IPS DF 4.7 (cell line): ENCODE measurements at regions not wholly inside any gene's neighbourhood (a gene's known extent, or its start where the extent isn't known, plus 50 kb on each side); places are given as distances from the start of the nearest gene placed in this dataset.
"Not testable (repeated sequence)": the region's sequence is repeated elsewhere in the genome, so short reads cannot be mapped to it uniquely, and the experiment has no call there.

Experiments
- DNase-seq: peaks from one replicate; pipeline ENCODE4 v3.0.0-alpha.2; 2013; ENCODE audit warnings: low spot score; ENCODE audit errors: extremely low read depth

DNA sequence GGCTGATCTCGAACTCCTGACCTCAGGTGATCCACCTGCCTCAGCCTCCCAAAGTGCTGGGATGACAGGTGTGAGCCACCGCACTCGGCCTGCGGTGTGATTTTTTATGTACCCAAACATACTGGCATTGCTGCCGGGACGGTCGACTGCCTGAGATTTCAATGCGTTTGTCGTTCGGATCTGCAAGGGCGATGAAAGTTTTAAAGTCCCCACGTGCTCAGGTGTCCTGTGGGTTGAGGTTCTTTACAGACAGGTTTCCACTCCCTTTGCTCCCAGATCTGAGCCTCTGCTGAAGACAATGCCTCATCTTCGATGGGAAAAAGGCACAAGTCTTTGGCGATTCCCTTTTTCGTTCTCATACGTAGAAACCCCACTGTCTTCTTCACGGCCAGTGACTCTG is 78.1 kb upstream of the SHOX start:
- DNase-seq: no peak

DNA sequence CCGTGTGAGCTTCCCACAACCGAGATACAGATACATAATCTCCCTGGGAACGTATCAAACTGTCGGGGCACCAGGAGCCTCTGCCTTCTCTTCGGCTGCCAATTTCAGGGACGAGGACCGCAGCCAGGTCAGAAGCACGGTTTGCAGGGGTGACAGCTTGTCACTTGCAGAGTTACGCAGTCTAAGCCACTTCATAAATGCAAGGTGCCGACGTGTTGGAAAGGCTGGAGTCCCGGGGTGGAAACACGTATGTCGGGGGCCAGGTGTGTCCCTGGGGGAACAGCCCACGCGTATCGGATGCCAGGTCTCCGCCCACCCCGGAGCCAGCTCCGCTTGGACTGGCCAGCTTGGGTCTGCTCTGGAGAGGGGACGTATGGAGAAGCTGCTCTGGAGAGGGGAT is 76.3 kb upstream of the SHOX start:
- no peak for DNase-seq

- no peak for DNase-seq
Measured at GRCh38 chrX:555725-556666, 74.6 kb upstream of the SHOX start.

DNA sequence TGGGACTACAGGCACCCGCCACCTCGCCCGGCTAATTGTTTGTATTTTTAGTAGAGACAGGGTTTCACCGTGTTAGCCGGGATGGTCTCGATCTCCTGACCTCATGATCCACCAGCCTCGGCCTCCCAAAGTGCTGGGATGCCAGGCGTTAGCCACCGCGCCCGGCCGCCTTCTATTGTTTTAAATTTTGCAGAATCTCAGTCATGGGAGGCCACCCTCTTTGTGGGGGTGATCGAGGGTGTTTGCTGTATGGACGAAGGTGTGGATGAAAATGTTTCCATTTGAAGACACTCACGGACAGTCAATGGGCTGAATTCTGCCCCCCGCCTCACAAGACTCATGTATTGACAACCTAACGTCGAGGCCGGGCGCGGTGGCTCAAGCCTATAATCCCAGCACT is 73.0 kb upstream of the SHOX start:
- not testable (repeated sequence) for DNase-seq

- DNase-seq: not testable (repeated sequence)
Measured at GRCh38 chrX:559282-559681, 71.3 kb upstream of the SHOX start.

DNA sequence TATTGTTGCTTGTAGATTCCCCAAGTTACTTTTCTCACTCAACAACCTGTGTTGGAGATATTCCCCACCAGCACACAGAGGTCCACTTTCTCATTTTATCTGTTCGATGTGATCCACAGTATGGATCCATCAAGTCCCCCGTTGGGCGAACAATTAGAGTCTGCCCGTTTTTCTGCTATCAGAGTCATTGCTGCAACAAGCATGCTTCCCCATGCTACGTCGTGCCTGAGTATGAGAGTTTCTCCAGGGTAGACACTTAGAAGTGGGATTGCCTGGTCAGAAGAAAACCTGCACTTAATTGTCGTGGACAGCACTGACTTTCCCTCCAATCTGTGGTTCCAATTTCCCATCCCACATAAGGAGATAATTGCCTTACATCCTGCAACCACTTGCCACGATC is 62.7 kb upstream of the SHOX start:
- no peak for DNase-seq

DNA sequence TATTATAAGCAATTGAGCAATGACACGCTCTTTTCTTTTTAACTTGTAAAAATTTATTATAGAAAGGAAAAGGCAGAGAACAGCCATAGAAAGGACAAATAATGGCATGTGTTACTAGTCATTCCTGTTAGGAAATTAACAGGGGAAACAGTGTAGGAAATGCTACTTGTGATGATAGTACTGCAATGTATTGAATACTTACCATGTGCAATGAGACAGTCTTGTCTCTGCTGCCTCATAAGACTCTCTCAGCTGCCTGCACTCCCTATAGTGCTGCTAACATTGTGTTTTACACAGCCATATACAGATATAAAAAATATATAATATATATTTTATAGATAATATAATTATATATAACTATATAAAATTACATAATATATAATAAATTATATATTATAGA is 62.3 kb upstream of the SHOX start:
- DNase-seq: no peak

GRCh38 chrX:572538-573124 is 58.0 kb upstream of the SHOX start:
- no peak for DNase-seq

DNA sequence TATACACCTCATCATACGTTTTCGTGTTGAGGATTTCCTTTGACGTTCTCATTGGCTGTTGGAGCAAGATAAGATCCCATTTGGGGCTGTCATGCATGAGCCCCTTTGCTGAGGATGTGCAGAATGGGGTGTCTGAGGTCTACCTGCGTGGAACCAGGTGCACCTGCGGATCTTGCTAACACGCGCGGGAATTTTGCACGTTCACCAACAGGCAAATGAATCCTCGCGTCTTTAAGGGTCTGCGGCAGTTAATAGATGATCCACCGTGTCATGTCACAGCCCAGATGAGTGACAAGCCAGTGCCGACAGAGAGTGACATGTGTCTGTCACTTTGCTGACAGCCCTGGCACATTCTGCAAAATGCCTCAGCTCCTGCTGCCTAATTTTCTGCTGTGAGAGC is 56.3 kb upstream of the SHOX start:
- no peak for DNase-seq

DNA sequence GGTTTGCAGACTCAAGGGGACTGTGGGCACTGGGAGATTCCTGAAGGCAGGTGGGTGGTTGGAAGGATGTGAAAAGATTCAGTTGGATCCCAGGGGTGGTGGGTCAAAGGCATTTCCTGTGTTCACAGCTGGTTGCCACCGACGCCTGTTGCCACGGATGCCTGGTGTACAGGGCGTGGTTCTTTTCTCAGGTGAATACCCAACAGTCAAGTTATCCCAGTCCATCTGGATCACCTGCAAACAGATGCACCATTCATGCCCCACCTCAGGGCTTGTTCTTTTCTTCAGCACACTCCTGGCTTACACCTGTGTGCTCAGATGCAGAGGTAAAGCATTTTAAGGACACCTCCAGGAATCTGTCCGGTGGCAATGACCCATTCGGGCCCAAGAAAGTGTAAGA is 55.8 kb upstream of the SHOX start:
- DNase-seq: no peak

DNA sequence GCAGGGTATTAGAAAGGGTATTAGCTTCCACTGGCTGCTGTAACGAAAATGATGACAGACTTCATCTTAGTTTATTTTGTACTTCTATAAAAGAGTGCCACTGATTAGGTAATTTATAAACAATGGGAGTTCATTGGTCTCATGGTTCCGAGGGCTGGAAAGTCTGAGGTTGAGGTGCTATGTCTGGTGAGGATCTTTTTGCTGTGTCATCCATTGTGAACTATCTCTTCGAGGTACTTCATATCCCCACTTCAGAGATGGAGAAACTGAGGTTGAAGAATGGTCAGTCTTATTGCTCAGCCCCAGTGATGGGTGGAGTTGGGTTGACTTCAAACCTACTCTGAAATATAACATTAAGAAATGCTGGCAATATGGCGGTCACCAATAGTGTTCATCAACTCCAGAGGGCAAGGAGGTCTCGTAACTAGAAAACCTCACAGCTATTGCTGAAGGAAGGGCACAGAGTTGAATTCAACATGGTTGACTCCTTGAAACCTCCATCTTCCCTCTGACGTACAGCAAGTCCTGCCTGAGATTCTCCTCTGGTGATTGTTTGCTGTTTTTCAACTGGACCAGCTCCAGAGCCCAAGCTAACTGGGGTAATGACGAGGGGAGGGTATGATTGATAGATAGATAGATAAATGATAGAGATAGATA is 53.6 kb upstream of the SHOX start:
- DNase-seq: no peak

- no peak for DNase-seq
Measured at GRCh38 chrX:578531-578930, 52.1 kb upstream of the SHOX start.

DNA sequence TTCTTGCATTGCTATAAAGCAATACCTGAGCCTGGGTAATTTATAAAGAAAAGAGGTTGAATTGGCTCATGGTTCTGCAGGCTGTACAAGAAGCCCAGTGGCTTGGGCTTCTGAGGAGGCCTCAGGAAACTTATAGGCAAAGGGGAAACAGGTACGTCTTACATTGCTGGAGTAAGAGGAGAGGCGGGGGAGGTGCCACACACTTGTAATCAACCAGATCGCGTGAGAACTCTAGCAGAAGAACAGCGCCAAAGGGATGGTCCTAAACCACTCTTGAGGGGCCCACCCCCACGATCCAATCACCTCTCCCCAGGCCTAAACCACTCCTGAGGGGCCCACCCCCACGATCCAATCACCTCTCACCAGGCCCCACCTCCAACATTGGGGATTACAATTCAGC is 50.6 kb upstream of the SHOX start:
- DNase-seq: no peak
